Natural killer cell (primary cell): ENCODE measurements at regions not wholly inside any gene's neighbourhood (a gene's known extent, or its start where the extent isn't known, plus 50 kb on each side); places are given as distances from the start of the nearest gene placed in this dataset.

Experiments
- ATAC-seq, 3 donors: fragments of 150-1000 bp in 2 of 3; fragments of 200-7000 bp in 1 of 3; cut with Tn5 transposase; 1 replicate in 1 of 3; 2 replicates in 2 of 3; pipeline ENCODE4 v1.10.0; 2021; ENCODE audit warnings: mild to moderate bottlenecking in 2 of 3, moderate library complexity in 2 of 3
- DNase-seq, 2 donors: peaks; one replicate each; pipeline versions ENCODE4 v3.0.0 to v3.0.0-alpha.2; 2013 to 2021; ENCODE audit warnings: mixed read lengths in 1 of 2
- H3K27ac ChIP-seq: one replicate; pipeline ENCODE4 v1.5.1; 2013; ENCODE audit warnings: mild to moderate bottlenecking, low read length
- H3K27me3 ChIP-seq: one replicate; pipeline ENCODE4 v1.6.1; 2013; ENCODE audit warnings: low read length; ENCODE audit not compliant: control insufficient read depth, insufficient read depth
- H3K36me3 ChIP-seq: one replicate; pipeline ENCODE4 v1.6.1; 2013; ENCODE audit warnings: low read length; ENCODE audit not compliant: control insufficient read depth, insufficient read depth
- H3K4me1 ChIP-seq: one replicate; pipeline ENCODE4 v1.6.1; 2013; ENCODE audit warnings: low read length; ENCODE audit not compliant: control insufficient read depth, insufficient read depth
- H3K4me3 ChIP-seq: one replicate; pipeline ENCODE4 v1.5.1; 2013; ENCODE audit warnings: low read length
- H3K9me3 ChIP-seq: one replicate; pipeline ENCODE4 v1.6.1; 2013; ENCODE audit warnings: low read length; ENCODE audit not compliant: control insufficient read depth, insufficient read depth
- H3K27ac Mint-ChIP-seq, 2 donors: one replicate each; pipeline ENCODE4 v1.8.0; 2022; ENCODE audit warnings: mild to moderate bottlenecking in 2 of 2, mixed read lengths in 2 of 2, moderate library complexity in 1 of 2
- H3K27me3 Mint-ChIP-seq, 2 donors: one replicate each; pipeline ENCODE4 v1.8.0; 2022; ENCODE audit warnings: low read depth in 2 of 2, mixed read lengths in 2 of 2
- H3K36me3 Mint-ChIP-seq: one replicate; pipeline ENCODE4 v1.8.0; 2022; ENCODE audit warnings: mixed read lengths
- H3K4me1 Mint-ChIP-seq, 2 donors: one replicate each; pipeline ENCODE4 v1.8.0; 2022; ENCODE audit warnings: mixed read lengths in 2 of 2
- H3K4me3 Mint-ChIP-seq: one replicate; pipeline ENCODE4 v1.8.0; 2022; ENCODE audit warnings: mild to moderate bottlenecking, moderate library complexity, mixed read lengths
- H3K9me3 Mint-ChIP-seq, 2 donors: one replicate each; pipeline ENCODE4 v1.8.0; 2022; ENCODE audit warnings: mixed read lengths in 2 of 2
- WGBS: methylation state at CpG from one replicate; pipeline ENCODE4 v1.1.7; 2013; ENCODE audit warnings: missing lambda C conversion rate; ENCODE audit not compliant: insufficient coverage; 5-methylcytosine and 5-hydroxymethylcytosine counted together
- intact Hi-C: fragments of 100-400 bp; cut with micrococcal nuclease; formaldehyde crosslinking; loops from one replicate; pipeline ENCODE4 v1.14.2; 2022
- TF ChIP-seq, protein P1 (sequence below): fragments of 200-600 bp; IDR thresholded peaks from one replicate; pipeline ENCODE4 v1.8.0; 2022; ENCODE audit warnings: antibody characterized with exemption

DNA sequence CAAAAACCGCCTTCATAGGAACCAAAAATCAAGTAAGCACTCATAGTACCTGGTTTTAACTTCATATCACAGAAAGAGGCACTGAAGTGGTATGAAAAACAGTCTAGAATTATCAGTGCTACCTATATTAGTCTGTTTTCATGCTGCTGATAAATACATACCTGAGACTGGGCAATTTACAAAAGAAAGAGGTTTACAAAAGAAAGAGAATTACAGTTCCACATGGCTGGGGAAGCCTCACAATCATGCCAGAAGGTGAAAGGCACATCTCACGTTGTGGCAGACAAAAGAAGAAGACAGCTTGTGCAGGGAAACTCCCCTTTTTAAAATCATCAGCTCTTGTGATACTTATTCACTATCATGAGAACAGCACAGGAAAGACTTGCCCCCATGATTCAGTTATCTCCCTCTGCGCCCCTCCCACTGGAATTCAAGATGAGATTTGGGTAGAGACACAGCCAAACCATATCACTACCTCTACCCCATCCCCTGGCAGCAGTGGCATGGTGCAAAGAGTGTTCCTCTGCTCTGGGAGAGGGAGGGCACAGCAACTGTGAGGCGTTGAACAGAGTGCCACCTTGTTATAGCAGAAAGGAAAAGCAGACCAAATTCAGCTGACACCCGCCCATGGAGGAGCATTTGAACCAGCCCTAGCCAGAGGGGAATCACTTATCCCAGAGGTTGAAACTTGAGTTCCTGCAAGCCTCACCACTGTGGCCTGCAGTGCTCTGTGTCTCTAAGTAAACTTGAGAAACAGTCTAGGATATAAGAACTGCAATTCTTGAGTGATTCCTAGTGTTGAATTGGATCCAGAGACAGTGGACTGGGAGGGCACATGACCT, 61.9 kb upstream of the PTPRZ1 start:
- WGBS, result 54% methylated on average over 4 of the region's 5 CpGs
- H3K36me3 Mint-ChIP-seq, result no peaks in the 10 kb centered on the region
- peaks cover 8% of the 10 kb centered on the region for H3K9me3 ChIP-seq

GRCh38 chr7:121807078-121807477, 65.9 kb upstream of the PTPRZ1 start:
- ATAC-seq, result no peak
- 92% methylated on average over 1 of the region's 1 CpG for WGBS

More for the DNA sequence above, 61.9 kb upstream of the PTPRZ1 start:
- H3K27ac Mint-ChIP-seq, result no peak overlapping the region
- DNase-seq (no peak), ATAC-seq (no peak)
- H3K27me3 Mint-ChIP-seq, result no peaks in the 10 kb centered on the region
- H3K4me1 Mint-ChIP-seq, result no peaks in the 10 kb centered on the region
- Histone ChIP-seq H3K36me3 (no peaks in the 10 kb centered on the region), H3K27ac (no peak overlapping the region), H3K27me3 (no peaks in the 10 kb centered on the region), H3K4me3 (no peak overlapping the region), H3K4me1 (no peaks in the 10 kb centered on the region)
- peaks cover 10 to 20% of the 10 kb centered on the region in 2 donors for H3K9me3 Mint-ChIP-seq
- no peak overlapping the region for H3K4me3 Mint-ChIP-seq
- TF ChIP-seq, protein P1, sequence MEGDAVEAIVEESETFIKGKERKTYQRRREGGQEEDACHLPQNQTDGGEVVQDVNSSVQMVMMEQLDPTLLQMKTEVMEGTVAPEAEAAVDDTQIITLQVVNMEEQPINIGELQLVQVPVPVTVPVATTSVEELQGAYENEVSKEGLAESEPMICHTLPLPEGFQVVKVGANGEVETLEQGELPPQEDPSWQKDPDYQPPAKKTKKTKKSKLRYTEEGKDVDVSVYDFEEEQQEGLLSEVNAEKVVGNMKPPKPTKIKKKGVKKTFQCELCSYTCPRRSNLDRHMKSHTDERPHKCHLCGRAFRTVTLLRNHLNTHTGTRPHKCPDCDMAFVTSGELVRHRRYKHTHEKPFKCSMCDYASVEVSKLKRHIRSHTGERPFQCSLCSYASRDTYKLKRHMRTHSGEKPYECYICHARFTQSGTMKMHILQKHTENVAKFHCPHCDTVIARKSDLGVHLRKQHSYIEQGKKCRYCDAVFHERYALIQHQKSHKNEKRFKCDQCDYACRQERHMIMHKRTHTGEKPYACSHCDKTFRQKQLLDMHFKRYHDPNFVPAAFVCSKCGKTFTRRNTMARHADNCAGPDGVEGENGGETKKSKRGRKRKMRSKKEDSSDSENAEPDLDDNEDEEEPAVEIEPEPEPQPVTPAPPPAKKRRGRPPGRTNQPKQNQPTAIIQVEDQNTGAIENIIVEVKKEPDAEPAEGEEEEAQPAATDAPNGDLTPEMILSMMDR, result no peak
- intact Hi-C loops, result no loop called here

DNA sequence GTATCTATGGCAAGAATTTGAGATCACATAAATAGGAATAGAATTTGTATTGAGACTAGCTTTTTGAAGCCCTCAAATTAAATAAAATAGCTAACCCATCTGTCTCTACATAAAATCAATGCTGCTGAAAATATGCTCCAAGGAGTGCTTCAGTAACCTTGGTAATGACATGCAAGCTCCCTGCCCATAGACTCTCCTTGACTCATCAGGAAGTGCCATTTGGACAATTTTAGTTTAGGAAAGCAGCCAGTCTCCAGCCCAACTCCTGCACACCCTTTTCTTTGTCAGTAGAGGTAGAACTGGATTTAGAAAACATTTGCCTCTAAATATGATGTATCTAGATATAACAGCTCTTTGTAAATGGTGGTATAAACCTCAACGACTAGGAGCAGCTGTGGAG, 69.9 kb upstream of the PTPRZ1 start:
- ATAC-seq (no peak), DNase-seq (no peak)
- Mint-ChIP-seq H3K9me3 (peaks cover 6 to 12% of the 10 kb centered on the region in 2 donors), H3K27me3 (no peaks in the 10 kb centered on the region), H3K36me3 (no peaks in the 10 kb centered on the region), H3K27ac (no peak overlapping the region), H3K4me3 (no peak overlapping the region), H3K4me1 (no peaks in the 10 kb centered on the region)
- no peaks in the 10 kb centered on the region for H3K36me3 ChIP-seq
- H3K9me3 ChIP-seq, result peaks cover 8% of the 10 kb centered on the region
- intact Hi-C loops, result no loop called here
- H3K4me1 ChIP-seq, result no peaks in the 10 kb centered on the region
- H3K4me3 ChIP-seq, result no peak overlapping the region
- WGBS, result no CpG with 5 or more reads among the region's 1 CpG
- TF ChIP-seq, protein P1, result no peak
- no peaks in the 10 kb centered on the region for H3K27me3 ChIP-seq
- H3K27ac ChIP-seq, result no peak overlapping the region

More at GRCh38 chr7:121807078-121807477, 65.9 kb upstream of the PTPRZ1 start:
- DNase-seq, result no peak
- Histone ChIP-seq H3K27me3 (no peaks in the 10 kb centered on the region), H3K9me3 (peaks cover 8% of the 10 kb centered on the region), H3K4me1 (no peaks in the 10 kb centered on the region), H3K4me3 (no peak overlapping the region), H3K36me3 (no peaks in the 10 kb centered on the region), H3K27ac (no peak overlapping the region)
- Mint-ChIP-seq H3K4me3 (no peak overlapping the region), H3K27me3 (no peaks in the 10 kb centered on the region), H3K4me1 (no peaks in the 10 kb centered on the region), H3K27ac (no peak overlapping the region), H3K36me3 (no peaks in the 10 kb centered on the region), H3K9me3 (peaks cover 7 to 18% of the 10 kb centered on the region in 2 donors)
- TF ChIP-seq, protein P1, result no peak
- intact Hi-C loops, result no loop called here
